Stomach (tissue), 8 donors: ENCODE measurements at regions not wholly inside any gene's neighbourhood (a gene's known extent, or its start where the extent isn't known, plus 50 kb on each side); places are given as distances from the start of the nearest gene placed in this dataset.

ENCODE experiments used
- DNase-seq, 2 donors: peaks; one replicate each; pipeline versions ENCODE4 v3.0.0 to v3.0.0-alpha.2; 2013 to 2019
- H3K27ac ChIP-seq, 5 donors: fragments of 200-600 bp in 4 of 5; sonication (generic) in 4 of 5; one replicate each; pipeline ENCODE4 v1.5.1; 2013 to 2019; ENCODE audit warnings: mild to moderate bottlenecking in 1 of 5, moderate library complexity in 1 of 5
- H3K27me3 ChIP-seq, 3 donors: fragments of 200-600 bp; sonication (generic); one replicate each; pipeline ENCODE4 v1.5.1; 2017 to 2019; ENCODE audit warnings: mixed run types in 1 of 3
- H3K36me3 ChIP-seq, 4 donors: fragments of 200-600 bp; sonication (generic); 1 replicate in 3 of 4; 2 replicates in 1 of 4; pipeline ENCODE4 v1.5.1; 2016 to 2019
- H3K4me1 ChIP-seq, 4 donors: fragments of 200-600 bp; sonication (generic); one replicate each; pipeline ENCODE4 v1.5.1; 2016 to 2019
- H3K4me3 ChIP-seq, 4 donors: fragments of 200-600 bp; sonication (generic) in 3 of 4; one replicate each; pipeline ENCODE4 v1.5.1; 2016 to 2019; ENCODE audit warnings: mild to moderate bottlenecking in 1 of 4
- H3K9me3 ChIP-seq, 4 donors: fragments of 200-600 bp; sonication (generic); one replicate each; pipeline ENCODE4 v1.5.1; 2016 to 2019
- EP300 ChIP-seq: sonication (generic); formaldehyde crosslinking; IDR thresholded peaks from one replicate; pipeline ENCODE4 v1.6.1; 2017; ENCODE audit warnings: antibody characterized with exemption
- POLR2A ChIP-seq, 4 donors: fragments of 450-650 bp; IDR thresholded peaks; one replicate each; pipeline ENCODE4 v1.6.1; 2016; ENCODE audit warnings: antibody characterized with exemption in 4 of 4, control low read depth in 2 of 4, mild to moderate bottlenecking in 1 of 4, moderate library complexity in 1 of 4
- POLR2AphosphoS5 ChIP-seq, 3 donors: sonication (generic); formaldehyde crosslinking; IDR thresholded peaks; one replicate each; pipeline ENCODE4 v1.6.1; 2016; ENCODE audit warnings: antibody characterized with exemption in 3 of 3
- WGBS, 5 donors: extraction: QIAGEN DNeasy Blood & Tissue Kit in 3 of 5; methylation state at CpG; one replicate each; pipeline versions ENCODE4 v1.1.5 to v1.1.7; 2013 to 2018; 5-methylcytosine and 5-hydroxymethylcytosine counted together
- intact Hi-C: fragments of 100-400 bp; cut with DNase I; formaldehyde crosslinking; loops from one replicate; pipeline ENCODE4 v1.15.1; 2023; ENCODE audit warnings: low total_unique reads
- TF ChIP-seq, protein P1 (sequence below), 7 experiments: fragments of 450-650 bp in 4 of 7; fragments of 200-600 bp in 3 of 7; sonication (generic) in 3 of 7; IDR thresholded peaks; one replicate each; pipeline ENCODE4 v1.5.1; 2016 to 2019; ENCODE audit warnings: antibody characterized with exemption in 7 of 7, control low read depth in 2 of 7, mild to moderate bottlenecking in 1 of 7
- donor health status: healthy with polysubstance abuse.
- donor health status: Bipolar disorder and iron deficiency.
- donor health status: healthy.

- Histone ChIP-seq H3K4me1 (no peaks in the 10 kb centered on the region), H3K9me3 (no peaks in the 10 kb centered on the region), H3K36me3 (no peaks in the 10 kb centered on the region), H3K27ac (no peak overlapping the region), H3K4me3 (no peak overlapping the region), H3K27me3 (no peaks in the 10 kb centered on the region)
- DNase-seq, result no peak
- intact Hi-C loops, result no loop called here
- TF ChIP-seq, protein P1, sequence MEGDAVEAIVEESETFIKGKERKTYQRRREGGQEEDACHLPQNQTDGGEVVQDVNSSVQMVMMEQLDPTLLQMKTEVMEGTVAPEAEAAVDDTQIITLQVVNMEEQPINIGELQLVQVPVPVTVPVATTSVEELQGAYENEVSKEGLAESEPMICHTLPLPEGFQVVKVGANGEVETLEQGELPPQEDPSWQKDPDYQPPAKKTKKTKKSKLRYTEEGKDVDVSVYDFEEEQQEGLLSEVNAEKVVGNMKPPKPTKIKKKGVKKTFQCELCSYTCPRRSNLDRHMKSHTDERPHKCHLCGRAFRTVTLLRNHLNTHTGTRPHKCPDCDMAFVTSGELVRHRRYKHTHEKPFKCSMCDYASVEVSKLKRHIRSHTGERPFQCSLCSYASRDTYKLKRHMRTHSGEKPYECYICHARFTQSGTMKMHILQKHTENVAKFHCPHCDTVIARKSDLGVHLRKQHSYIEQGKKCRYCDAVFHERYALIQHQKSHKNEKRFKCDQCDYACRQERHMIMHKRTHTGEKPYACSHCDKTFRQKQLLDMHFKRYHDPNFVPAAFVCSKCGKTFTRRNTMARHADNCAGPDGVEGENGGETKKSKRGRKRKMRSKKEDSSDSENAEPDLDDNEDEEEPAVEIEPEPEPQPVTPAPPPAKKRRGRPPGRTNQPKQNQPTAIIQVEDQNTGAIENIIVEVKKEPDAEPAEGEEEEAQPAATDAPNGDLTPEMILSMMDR (IDR thresholded peaks at IDR 0.05), result no peak
- TF ChIP-seq POLR2A (IDR thresholded peaks at IDR 0.05) (no peak), POLR2AphosphoS5 (IDR thresholded peaks at IDR 0.05) (no peak)
- 84 to 91% (median 89%) methylated on average over 3 of the region's 3 CpGs for WGBS, 5 donors
Measured at GRCh38 chr6:10019851-10020250, 395.0 kb downstream of the TFAP2A start.

- H3K4me3 ChIP-seq, result no peak overlapping the region
- peaks cover 0 to 10% (median 4%) of the 10 kb centered on the region in 4 donors for H3K9me3 ChIP-seq
- peak in 1 of 2 donors; percentile 37 for DNase-seq
- H3K27ac ChIP-seq, result no peak overlapping the region
- H3K36me3 ChIP-seq, result no peaks in the 10 kb centered on the region
- intact Hi-C loops, result no loop called here
- H3K27me3 ChIP-seq, result no peaks in the 10 kb centered on the region
- H3K4me1 ChIP-seq, result no peaks in the 10 kb centered on the region
- no peak for TF ChIP-seq EP300
- TF ChIP-seq, protein P1 (IDR thresholded peaks at IDR 0.05), result no peak
- no peak for TF ChIP-seq POLR2A (IDR thresholded peaks at IDR 0.05)
- TF ChIP-seq POLR2AphosphoS5 (IDR thresholded peaks at IDR 0.05), result no peak
- WGBS, 5 donors, result 51 to 75% (median 60%) methylated on average over 5 of the region's 5 CpGs
Measured at GRCh38 chr6:10014557-10014956, 400.3 kb downstream of the TFAP2A start.

DNA sequence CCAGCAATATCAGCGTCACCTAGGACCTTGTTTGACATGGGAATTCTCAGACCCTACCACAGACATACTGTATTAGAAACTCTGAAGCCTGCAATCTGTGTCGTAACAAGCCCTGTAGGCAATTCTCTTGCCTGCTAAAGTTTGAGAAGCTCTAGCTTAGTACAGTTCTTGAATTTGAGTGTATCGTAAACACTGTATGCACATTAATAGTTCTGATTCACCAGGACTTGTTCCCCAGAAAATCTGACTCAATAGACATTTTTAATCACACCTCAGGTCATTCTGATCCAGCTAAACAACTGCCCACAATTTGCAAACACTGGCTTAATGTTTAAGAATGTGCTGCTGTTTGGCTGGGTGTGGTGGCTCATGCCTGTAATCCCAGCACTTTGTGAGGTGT, 414.3 kb downstream of the TFAP2A start:
- 78 to 82% (median 79%) methylated on average over 3 of the region's 3 CpGs for WGBS, 5 donors
- no peak overlapping the region for H3K4me3 ChIP-seq
- no peaks in the 10 kb centered on the region for H3K4me1 ChIP-seq
- H3K9me3 ChIP-seq, result no peaks in the 10 kb centered on the region
- no peak for DNase-seq
- H3K27me3 ChIP-seq, result no peaks in the 10 kb centered on the region
- TF ChIP-seq POLR2A (IDR thresholded peaks at IDR 0.05), result no peak
- no peak for TF ChIP-seq EP300
- TF ChIP-seq, protein P1 (IDR thresholded peaks at IDR 0.05), result no peak
- TF ChIP-seq POLR2AphosphoS5 (IDR thresholded peaks at IDR 0.05), result no peak
- no peak overlapping the region for H3K27ac ChIP-seq
- no peaks in the 10 kb centered on the region for H3K36me3 ChIP-seq
- intact Hi-C loops, result no loop called here

GRCh38 chr6:9999796-10000195, 415.1 kb downstream of the TFAP2A start:
- no peak for DNase-seq
- intact Hi-C loops, result no loop called here
- Histone ChIP-seq H3K36me3 (no peaks in the 10 kb centered on the region), H3K27me3 (no peaks in the 10 kb centered on the region), H3K9me3 (no peaks in the 10 kb centered on the region), H3K4me3 (no peak overlapping the region), H3K27ac (no peak overlapping the region), H3K4me1 (no peaks in the 10 kb centered on the region)
- TF ChIP-seq, protein P1 (IDR thresholded peaks at IDR 0.05), result no peak
- TF ChIP-seq EP300, result no peak
- WGBS, 5 donors, result 77 to 87% (median 82%) methylated on average over 3 of the region's 3 CpGs
